ENCODE measurements at regions not wholly inside any gene's neighbourhood (a gene's known extent, or its start where the extent isn't known, plus 50 kb on each side); places are given as distances from the start of the nearest gene placed in this dataset.

DNA sequence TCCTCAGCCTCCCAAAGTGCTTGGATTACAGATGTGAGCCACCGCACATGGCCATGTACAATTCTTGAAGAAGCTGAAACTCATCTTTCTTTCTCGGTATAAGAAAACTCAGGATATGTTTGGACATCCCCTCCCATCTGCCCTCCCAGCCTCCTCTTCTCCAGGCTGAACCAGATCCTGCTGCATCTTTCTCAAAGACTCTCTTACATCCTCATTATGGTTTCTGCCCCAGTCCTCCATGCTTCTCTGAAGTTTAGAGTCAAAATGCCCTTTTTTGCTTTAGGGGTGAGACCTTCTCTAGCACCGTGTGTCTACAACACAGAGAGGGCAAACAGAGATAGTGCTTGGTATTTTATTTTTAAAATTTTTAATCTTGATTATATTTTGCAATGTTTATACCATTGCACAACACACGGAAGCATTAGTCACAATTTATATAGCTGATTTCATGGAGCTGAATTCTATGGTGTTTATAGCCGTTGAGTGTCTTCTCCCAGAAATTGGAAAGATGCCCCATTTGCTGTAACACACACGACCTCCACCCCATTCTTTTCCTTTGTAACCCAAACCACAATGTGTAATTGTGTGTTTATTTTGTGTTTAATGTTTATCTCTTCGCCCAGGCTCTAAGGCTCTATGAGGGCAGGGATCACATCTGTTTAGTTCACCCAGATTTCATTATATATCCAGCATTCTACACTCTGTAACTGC, 206.0 kb upstream of the TNP1 start:
- DNase-seq (ENCODE audit: low spot score) = no peak

DNA sequence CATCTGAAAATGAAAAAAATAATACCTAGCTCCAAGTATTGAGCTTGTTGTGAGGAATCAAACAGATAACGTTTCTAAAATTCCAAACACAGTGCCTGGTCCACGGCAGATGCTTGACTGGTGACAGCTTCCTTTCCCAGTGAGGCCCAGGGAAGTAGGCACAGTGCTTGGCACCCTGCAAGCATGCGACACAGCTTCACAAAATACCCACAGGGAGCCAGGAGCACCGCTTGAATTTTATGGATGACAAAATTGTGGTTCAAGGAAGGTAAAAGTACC, 205.1 kb upstream of the TNP1 start:
- no peak for DNase-seq (ENCODE audit: low spot score)

DNA sequence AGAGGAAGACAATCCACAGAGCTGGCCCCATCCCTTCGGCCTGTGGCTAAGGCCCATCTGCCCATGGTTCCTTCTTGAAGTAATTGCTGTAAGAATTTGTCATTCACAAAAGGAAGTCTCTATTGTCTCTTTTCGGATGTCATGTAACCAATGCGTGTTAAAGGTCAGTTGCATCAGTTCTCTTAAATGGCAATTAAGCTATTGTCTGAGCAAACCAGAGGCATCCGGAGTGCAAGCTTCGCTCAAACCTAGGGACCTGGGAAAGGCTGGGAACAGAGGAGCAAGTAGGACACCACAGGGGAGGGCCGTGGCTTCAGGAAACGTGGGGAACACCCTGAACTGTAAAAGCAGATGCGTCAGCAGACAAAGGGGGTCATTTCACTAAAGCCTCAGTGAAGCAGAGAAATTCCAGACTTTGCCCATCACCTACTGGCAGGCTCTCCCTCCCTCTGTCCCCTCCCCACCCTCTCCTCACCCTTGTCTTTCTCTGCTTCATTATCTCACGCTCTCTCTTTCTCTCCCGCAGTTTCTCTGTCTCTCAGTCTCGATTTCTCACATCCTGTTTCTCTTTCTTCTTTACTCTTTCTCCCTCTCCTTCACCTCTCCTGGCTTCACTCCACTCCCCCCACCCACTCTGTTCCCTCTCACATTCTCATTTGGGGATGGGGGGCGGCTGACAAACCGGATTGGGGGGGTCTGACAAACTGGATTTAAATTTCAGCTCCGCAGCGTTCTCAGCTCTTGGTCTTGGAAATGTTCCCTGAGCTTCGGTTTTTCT, 204.6 kb upstream of the TNP1 start:
- DNase-seq (ENCODE audit: low spot score) = no peak

DNA sequence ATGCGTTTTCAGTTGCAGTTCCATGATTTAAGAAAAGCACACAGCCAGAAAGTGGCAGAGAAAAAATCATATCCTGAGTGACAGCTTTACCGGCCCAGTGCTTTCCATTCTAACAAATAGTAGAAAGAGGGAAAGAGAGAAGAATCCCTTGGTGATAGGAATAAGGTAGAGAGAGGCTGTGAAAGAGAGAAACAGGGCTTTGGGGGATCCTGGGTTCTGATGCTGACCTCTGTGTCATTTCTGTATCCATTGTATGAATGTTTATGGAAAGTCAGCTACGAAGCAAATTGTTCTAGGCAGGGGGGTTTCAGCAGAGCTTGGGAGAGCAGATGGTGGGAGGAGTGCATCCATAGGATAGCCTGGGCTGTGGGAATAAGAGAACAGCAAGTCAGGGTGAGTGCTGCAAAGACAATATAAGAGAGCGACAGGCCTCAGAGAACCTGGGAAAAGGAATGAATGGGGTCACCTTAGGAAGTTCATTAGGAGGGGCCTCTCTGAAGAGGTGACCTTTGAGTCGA, 203.4 kb upstream of the TNP1 start:
- no peak for DNase-seq (ENCODE audit: low spot score)

DNA sequence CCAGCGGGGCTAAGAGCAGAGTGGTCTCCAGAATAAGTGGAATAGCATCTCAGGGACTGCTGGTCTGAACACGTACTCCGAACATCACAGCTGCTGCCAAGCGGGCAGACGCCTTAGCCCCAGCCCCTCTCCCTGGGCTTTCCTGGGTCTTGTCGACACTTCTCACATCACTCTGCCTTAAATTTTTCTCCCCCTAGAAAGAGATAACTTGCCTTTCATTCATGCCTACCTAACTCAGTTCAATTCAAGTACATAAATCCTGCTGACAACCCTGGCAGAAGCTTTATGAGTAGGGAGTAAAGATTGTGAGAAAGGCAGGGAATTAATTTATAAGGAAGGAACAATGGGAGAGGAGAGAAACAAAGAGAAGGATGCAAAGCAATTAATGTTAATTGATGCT, 202.9 kb upstream of the TNP1 start:
- DNase-seq (ENCODE audit: low spot score) = no peak

DNA sequence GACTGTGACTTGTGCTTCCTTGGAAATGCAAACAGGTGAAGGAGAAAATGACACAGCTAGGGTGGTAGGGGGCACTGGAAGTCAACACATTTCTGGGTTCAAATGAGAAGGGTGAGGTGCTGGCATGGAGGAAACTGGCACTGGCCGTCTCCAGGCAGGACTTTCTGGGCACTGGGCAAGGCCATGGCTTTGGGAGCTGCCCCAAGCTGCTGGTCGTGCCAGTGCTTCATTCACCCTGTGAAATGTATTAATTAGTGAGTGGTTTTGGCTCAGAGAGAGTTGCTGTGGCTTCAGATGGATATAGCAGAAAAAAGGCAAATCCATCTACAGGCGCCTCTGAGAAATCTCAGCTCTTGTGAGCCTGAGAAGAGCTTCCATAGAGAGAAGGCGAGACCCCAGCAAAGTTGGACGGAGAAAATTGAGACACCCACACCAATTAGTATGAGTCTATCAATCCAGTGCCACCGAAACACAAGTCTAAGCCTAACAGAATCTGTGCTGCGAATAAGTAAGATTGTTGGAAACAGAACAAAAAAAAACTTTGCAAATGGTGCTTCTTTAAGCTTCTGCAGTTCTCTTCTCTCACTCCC, 202.1 kb upstream of the TNP1 start:
- DNase-seq (ENCODE audit: low spot score) = no peak

DNA sequence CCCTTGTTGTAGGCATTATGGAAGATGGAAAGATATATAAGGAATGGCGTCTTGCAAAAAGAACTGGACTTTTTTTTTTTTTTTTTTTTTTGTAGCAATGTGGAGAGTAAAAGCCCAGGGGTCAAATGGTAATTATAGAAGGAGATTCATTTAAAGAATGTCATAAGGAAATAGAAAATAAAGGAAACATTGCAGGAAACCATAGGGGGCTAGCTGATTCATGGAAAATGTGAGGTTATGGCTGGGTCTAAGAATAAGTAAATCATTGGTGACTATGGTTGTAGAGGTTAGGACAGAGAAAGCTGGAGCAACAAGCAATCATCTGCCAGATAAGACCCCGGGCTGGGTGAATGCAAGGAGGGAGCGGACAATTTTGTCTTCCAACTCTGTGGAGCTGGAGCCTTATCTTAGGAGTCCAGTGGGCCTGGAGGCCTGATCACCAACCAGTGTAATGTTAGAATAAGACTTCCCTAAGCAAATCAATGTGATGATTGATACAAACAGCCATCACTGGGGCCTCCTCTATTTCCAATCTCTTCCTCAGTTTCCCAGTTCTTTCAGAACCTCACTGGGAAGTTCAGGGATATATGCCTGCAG, 201.2 kb upstream of the TNP1 start:
- DNase-seq (ENCODE audit: low spot score) = no peak

DNA sequence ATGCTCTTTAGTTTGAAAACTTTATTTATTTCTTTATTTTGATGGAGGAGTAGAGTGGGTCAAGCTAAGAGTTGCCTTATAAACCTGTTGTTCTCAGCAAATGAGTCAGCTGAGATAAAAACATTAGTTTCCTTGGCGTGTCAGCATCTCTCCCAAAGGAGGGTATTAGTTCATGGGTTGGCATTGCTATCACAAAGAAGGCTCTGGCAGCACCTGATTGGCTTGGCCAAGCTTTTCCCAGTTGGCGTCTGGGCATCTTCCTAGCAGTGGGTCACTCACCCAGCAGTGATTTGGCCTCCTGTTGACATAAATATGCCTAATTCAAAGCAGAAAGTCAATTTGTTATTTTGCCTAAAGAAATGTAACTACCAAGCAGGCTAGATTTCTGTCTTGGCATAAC, 200.7 kb upstream of the TNP1 start:
- no peak for DNase-seq (ENCODE audit: low spot score)

DNA sequence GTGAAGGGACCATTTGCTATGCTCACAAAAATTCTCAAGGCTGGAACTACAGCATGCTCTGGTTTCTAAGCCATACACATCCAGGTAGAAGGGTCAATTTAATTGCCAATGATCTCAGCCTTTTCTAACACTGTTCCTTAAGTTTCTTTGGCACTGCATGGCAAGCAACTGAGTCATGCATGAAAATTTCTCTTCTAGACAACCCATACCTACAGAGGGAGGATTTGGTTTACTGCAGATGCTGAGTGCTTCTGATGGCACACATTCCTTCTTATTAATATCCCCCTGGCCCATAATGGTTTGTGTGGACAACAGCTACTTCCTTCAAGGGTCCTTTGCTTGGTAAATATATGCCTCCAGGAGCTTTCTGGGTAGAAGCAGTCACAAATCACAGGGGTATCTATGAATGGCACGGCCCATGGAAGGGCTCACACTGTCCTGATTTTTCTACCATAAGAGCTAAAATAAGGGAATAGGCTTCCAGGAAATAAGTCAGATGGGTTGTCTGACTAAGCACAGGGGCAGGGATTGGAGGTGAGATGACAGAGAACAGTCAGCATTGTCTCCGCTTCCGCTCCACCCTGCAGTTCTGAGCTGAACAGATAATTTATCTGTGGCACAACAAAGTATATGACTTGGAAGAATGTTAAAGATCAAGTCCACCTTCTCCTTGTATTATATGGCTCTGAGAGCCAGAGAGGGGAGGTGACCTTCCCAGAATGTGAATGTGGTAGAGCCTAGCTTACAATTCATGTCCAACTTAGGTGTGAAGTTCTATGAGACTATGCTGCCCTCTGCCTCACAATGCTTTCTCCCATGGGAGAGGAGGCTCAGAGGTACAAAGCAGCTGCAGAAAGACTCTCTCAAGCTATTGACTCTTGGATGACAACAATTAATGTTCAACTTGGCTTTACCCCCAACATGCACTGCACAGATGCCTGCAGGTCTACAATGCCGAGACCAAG, 199.2 kb upstream of the TNP1 start:
- no peak for DNase-seq (ENCODE audit: low spot score)

DNA sequence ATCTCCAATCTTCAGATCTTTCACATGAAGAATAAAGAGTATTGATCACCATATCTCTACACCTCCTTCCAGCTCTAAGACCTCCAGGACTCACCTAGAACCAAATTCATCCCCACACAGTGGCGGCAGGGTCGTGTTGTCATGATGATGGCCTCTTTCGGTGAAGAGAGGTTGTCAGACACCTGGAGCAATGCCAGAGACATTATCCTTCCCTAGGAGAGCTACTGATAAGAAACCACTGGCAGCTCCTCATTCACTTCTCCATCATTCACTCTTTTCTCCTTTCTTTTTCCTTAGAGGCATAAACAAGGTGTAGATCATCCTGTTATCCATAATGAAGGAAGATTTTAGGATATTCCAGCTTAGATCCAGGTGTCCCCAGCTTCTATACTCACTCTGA, 197.9 kb upstream of the TNP1 start:
- no peak for DNase-seq (ENCODE audit: low spot score)

DNA sequence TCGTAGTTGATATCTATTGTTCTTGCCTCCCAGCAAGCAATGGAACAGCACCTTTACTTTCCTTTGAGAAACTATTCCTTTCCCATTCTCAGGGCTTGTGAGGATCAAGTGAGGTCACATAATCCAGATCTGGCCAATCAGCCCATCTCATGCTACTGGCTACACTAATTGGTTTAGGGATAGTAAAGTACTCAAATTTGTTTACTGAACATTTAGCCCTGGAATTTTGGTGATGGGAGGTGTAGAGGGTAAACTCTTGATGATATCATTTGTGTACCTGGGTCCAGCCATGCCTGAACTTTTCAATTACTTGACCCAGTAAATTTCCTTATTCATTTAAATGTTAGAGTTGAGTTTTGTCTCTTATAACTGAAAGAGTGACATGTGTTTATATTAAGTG, 195.8 kb upstream of the TNP1 start:
- DNase-seq (ENCODE audit: low spot score) = no peak

DNA sequence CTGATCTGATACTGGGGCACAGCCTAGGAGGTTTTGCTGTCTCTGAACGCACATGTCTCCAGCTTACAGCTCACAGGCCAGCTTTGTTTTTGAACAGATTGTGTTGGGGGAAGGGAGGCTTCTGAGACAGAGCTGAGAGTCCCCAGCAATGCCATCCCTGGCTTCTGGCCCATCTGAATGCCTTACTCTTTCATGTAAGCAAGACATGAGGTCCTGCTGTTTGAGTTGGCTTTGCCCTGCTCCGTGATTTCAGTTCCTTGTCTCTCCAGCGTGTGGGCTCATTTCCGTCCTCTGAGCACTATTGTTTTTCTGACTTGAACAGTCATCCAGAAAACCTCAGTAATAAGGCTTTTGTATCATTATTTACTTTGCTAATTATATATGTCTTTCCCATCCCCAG, 194.9 kb upstream of the TNP1 start:
- no peak for DNase-seq (ENCODE audit: low spot score)

DNA sequence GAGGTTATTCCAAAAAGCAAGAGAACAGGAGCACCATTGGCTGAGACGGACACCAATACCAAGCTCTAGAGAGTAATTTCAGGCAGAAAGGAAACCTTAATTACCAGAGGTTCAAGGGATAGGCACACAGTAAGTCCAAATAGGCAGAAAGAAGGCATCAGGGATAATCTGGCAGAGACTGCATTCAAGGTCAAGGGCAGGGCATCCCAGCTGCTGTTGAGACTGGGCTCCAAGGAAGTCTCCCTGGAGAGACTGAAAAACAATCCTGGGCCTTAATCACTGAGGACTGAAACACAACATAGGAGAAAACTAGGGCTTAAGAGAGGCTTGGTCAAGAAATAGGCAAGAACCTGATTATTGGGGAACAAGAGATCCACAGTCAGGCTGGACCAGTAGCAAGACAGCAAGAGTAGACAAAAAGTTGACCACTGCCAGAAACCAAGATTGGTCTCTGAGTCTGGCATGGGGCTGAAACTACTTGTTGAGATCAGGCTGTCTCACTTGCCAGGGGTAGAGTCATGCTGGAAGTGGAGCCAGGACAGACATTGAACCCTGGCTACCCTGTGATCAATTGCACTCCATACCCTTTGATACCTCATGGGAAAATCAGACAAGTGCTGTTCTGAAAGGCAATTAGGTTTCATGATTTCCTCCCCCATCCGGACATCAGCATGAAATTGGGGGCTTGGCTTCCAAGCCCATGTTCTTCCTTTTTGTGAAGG, 193.2 kb upstream of the TNP1 start:
- no peak for DNase-seq (ENCODE audit: low spot score)

DNA sequence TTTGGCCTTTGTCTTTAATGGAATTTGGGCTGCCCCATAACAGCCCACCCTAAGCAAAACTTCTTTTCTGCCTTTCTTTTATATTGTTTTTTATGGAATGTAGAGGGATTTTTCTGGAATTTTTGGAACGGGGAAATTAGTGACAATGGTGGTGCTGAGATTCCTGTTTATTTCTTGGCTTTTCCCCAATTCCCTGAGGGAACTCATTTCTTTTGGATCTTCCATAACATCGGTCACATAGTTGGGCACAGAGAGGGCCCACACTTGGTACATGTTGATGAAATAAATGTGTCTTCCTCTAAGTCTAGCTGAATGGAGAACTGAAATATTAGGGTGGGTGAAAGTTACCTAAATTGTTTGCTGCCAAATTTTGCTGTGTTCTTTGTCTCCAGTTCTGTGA, 191.6 kb upstream of the TNP1 start:
- DNase-seq (ENCODE audit: low spot score) = no peak

DNA sequence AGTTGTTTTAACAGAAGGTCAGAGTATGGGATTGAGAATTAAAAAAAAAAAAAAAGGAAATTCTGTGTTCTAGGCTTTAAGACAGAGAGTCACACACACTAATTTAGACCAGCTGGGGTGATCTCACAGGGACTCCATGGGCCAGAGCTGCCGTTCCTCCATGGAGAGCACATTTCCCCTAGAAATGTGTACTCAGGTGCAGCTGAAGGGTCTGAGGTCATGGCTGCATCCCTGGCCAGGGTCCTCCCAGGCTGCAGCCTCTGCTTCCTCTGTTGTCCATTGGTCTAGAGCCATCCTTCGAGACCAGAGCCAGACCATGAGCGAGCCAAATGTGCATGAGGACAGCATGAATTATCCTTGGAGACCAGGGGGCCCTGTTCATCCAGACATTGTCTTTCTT, 190.1 kb upstream of the TNP1 start:
- DNase-seq (ENCODE audit: low spot score) = no peak

DNA sequence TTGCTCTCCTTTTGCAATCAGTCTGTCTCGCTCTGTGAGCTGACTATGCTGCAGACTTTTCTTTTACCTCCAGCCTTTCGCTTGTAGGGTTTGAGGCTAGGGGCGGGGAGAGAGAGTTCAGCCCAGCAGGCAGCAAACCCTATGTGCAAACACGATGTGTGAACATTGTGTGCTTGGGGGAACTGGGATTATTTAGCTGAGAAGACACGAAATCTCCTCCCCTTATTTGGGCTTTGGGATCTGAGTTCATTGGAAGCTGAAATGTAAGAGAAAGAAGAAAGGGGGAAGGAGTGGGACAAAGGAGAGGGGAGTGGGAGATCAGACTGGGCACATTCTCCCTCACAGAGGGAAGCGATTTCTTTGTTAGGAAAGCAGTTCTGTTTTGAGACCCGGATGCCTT, 189.6 kb upstream of the TNP1 start:
- no peak for DNase-seq (ENCODE audit: low spot score)

DNA sequence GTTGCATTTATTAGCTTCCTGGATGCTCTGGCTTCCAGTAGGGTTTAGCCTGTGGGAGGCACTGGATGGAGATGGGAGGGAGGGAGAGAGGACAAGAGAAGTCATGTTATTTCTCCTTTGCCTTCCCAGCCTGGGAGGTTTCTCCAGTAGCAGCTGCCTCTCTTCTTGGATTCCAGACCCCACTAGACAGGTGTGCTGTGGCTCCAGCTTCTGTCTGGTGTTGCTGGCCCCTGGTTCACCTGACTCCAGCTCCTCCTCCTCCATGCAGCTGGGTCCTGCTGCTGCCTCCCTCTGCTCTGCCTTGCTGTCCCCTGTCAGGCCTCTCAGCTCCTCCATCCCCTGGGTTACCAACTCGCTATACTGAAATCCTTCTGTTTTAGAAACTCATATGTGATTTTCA, 188.9 kb upstream of the TNP1 start:
- no peak for DNase-seq (ENCODE audit: low spot score)

DNA sequence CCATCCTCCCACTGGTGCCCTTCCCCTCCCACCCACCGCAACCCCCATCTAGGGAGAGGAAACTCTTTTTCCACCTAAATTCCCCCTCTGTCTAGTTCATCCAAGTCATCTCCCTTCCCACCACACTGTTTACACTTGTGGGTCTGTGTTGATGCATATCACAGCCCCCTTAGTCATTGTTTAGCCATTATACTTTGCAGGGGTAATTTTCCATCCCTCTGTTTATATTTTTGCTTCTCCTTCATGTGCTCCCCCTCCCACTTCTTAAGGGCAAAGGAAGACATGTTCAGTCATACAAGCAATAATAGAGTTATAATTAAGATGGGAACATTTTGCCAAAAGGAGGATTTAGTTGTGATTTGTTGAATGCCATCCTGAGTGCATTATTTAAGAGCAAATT, 187.8 kb upstream of the TNP1 start:
- DNase-seq (ENCODE audit: low spot score) = no peak

DNA sequence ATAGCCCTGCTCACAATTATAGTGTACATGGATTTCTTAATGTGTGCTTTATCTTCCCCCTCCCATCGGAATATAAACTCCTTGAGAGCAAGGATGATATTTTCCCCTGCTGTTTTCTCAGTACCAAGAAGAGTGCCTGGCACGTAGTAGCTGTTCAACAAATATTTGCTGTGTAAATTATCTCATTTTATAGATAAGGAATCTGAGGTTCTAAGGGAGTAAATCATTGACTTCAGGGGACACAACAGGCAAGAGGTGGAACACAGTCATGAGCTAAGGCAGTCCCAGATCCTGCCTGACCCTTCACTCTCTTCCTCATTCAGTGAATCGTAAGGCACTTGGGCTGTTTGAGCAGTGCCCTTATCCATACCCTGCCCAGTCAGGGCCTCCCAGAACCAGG, 187.3 kb upstream of the TNP1 start:
- DNase-seq (ENCODE audit: low spot score) = no peak

DNA sequence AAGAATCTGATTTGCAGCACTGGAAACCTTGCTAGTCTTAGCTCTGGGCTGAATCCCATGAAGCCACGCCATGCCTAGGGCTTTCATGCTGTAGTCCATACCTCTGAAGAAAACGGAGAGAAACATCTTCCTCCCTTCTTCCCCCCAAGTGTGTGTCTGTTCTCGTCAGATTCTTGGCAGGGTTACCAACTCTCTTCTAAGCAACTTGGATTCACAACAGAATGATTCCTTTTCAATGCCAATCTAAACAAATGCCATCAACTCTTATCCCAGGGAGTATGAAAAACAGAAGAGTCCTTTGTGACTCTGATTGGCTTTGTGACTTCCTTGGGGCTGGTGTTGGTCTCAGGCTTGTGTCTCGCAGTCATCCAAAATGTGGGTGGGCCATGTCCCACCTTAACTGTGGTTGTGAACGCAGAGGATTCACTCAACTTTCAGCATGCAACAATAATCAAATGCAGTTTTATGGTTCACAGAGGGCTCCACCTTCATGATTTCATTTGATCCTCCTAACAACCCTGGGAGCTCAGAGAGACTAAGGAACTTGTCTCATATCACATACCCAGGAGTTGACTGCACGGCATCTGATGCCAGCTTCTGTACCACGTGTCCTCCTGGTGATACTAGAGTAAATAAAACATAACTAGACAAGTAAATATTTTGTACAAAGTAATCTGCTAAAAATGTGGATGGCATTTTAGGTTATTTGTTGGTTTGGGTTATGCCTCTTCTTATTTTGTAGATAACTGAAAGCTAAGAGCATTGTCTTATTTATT, 186.0 kb upstream of the TNP1 start:
- no peak for DNase-seq (ENCODE audit: low spot score)

DNA sequence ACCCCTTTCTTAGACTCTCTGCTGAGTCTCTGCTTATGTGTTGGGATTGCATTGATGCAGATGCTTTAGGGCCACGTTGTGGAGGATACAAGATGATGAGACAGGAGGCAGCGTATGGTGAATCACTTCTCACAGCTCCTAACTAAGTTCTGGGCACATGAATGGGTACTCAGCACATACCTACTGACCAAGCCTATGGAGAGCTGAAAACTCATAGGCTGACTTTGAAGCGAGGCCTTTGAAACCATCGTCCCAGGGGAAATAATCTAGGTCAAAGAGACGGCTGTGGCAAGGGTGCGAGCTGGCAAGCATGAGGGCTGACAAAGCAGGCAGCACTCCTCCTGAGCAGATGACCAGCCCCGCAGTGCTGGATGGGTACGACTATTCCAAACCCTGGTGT, 180.2 kb upstream of the TNP1 start:
- DNase-seq (ENCODE audit: low spot score) = no peak

Measured in RKO (cell line).